ENCODE measurements at regions not wholly inside any gene's neighbourhood (a gene's known extent, or its start where the extent isn't known, plus 50 kb on each side); places are given as distances from the start of the nearest gene placed in this dataset.

- no peak for TF ChIP-seq POLR2A (IDR thresholded peaks at IDR 0.05)
- no peak for TF ChIP-seq CTCF (IDR thresholded peaks at IDR 0.05)
Observed at GRCh38 chr17:5773816-5774360, 189.6 kb upstream of the NLRP1 start.

Measured in gastroesophageal sphincter (tissue), 3 donors.